K562 (cell line): ENCODE measurements at regions not wholly inside any gene's neighbourhood (a gene's known extent, or its start where the extent isn't known, plus 50 kb on each side); places are given as distances from the start of the nearest gene placed in this dataset.
A peak's percentile ranks its signal among the peaks of the same experiment; 100 is the strongest.

Experiments used
- ATAC-seq: fragments of 200-7000 bp; cut with Tn5 transposase; 3 replicates; pipeline ENCODE4 v1.9.1; 2020; ENCODE audit warnings: moderate library complexity
- BruUV-seq: library from RNA; stranded (reverse); fragments of 400-500 nt; replicated peaks from 2 replicates; lab custom pipeline; 2021; lab: Mats Ljungman, UMichigan
- CTCF ChIA-PET: fragments of 300-600 bp; formaldehyde crosslinking; extraction: SDS; loops from one replicate; lab custom pipeline; 2021; ENCODE audit warnings: low intra/inter-chr PET ratio; lab: Yijun Ruan, JAX
- POLR2A ChIA-PET: fragments of 300-600, 350-650 bp; sonication (Branson Sonifier 250); formaldehyde crosslinking; extraction: SDS; loops from one replicate; lab custom pipeline; 2021; ENCODE audit warnings: antibody characterized with exemption, inconsistent platforms; lab: Yijun Ruan, JAX
- DNase-seq, 4 experiments: peaks; one replicate each; pipeline versions ENCODE4 v3.0.0 to v3.0.0-alpha.2; 2011 to 2018; ENCODE audit warnings: low spot score in 3 of 4, mixed read lengths in 3 of 4; ENCODE audit errors: extremely low read depth in 1 of 4
- FAIRE-seq: peaks from 2 replicates; lab custom pipeline; 2011; peaks lifted over from hg19 to GRCh38; lab: Jason Lieb, UNC
- H2AFZ ChIP-seq: 2 replicates; pipeline ENCODE4 v1.6.0; 2011; ENCODE audit warnings: low read depth, low read length, control low read depth, inconsistent platforms
- H3K27ac ChIP-seq: fragments of 200-600 bp; 3 replicates; pipeline ENCODE4 v1.8.0; 2011; ENCODE audit warnings: low read depth, mild to moderate bottlenecking, control low read depth, inconsistent platforms, low read length, moderate library complexity, mixed read lengths; ENCODE audit errors: extremely low read depth
- H3K27me3 ChIP-seq, 2 experiments: fragments of 300-600 bp in 1 of 2; 2 replicates in 1 of 2; 3 replicates in 1 of 2; pipeline versions ENCODE4 v1.6.0 to v1.8.0; 2011; ENCODE audit warnings: inconsistent platforms in 2 of 2, low read length in 2 of 2, mild to moderate bottlenecking in 1 of 2, mixed read lengths in 1 of 2, moderate library complexity in 1 of 2; ENCODE audit not compliant: control insufficient read depth in 2 of 2, insufficient read depth in 2 of 2
- H3K36me3 ChIP-seq: fragments of 300-600 bp; 3 replicates; pipeline ENCODE4 v1.8.0; 2011; ENCODE audit warnings: mild to moderate bottlenecking, low read length, inconsistent platforms; ENCODE audit not compliant: control insufficient read depth, insufficient read depth
- H3K4me1 ChIP-seq, 2 experiments: fragments of 200-600 bp in 1 of 2; replicated peaks in 1 of 2; 2 replicates in 1 of 2; 3 replicates in 1 of 2; pipeline versions ENCODE4 v1.5.1 to v1.8.0; 2011; ENCODE audit warnings: inconsistent platforms in 2 of 2, low read length in 2 of 2, mild to moderate bottlenecking in 1 of 2, mixed read lengths in 1 of 2, moderate library complexity in 1 of 2; ENCODE audit not compliant: control insufficient read depth in 2 of 2, insufficient read depth in 2 of 2
- H3K4me2 ChIP-seq: 2 replicates; pipeline ENCODE4 v1.6.1; 2011; ENCODE audit warnings: low read length, control low read depth, inconsistent platforms, mixed read lengths; ENCODE audit not compliant: insufficient read depth
- H3K4me3 ChIP-seq: fragments of 200-600 bp; sonication (generic), shearing (Covaris generic); 2 replicates; pipeline ENCODE4 v1.5.1; 2016; ENCODE audit warnings: control low read depth, inconsistent platforms
- H3K79me2 ChIP-seq: fragments of 200-600 bp; 3 replicates; pipeline ENCODE4 v1.8.0; 2011; ENCODE audit warnings: low read length, inconsistent platforms; ENCODE audit not compliant: control insufficient read depth, insufficient read depth
- H3K9ac ChIP-seq, 2 experiments: 2 replicates each; pipeline versions ENCODE4 v1.6.0 to v1.6.1; 2011; ENCODE audit warnings: low read depth in 2 of 2, low read length in 2 of 2, control low read depth in 1 of 2, inconsistent platforms in 1 of 2, mild to moderate bottlenecking in 1 of 2, mixed read lengths in 1 of 2; ENCODE audit not compliant: insufficient read depth in 1 of 2
- H3K9me1 ChIP-seq: one replicate; pipeline ENCODE4 v1.6.0; 2011; ENCODE audit warnings: inconsistent platforms, mild to moderate bottlenecking, low read length, moderate library complexity; ENCODE audit not compliant: control insufficient read depth, insufficient read depth
- H3K9me3 ChIP-seq: replicated peaks from 2 replicates; pipeline ENCODE4 v1.5.1; 2011; ENCODE audit warnings: low read depth, low read length, inconsistent platforms; ENCODE audit not compliant: control insufficient read depth, insufficient read depth
- H4K20me1 ChIP-seq: replicated peaks from 2 replicates; pipeline ENCODE4 v1.6.1; 2011; ENCODE audit warnings: low read length, inconsistent platforms, mixed read lengths; ENCODE audit not compliant: control insufficient read depth, insufficient read depth
- BCOR ChIP-seq: fragments of 450-650 bp; IDR thresholded peaks from 2 replicates; pipeline ENCODE4 v1.6.1; 2016
- HMG20A ChIP-seq: fragments of 450-650 bp; formaldehyde crosslinking; conservative IDR thresholded peaks from 2 replicates; pipeline ENCODE4 v1.4.0; 2020; ENCODE audit warnings: mild to moderate bottlenecking, mixed read lengths
- HNRNPLL ChIP-seq: fragments of 200-400 bp; formaldehyde crosslinking; IDR thresholded peaks from 2 replicates; pipeline ENCODE4 v1.6.1; 2017; ENCODE audit warnings: low read length, low read depth, mild to moderate bottlenecking; ENCODE audit not compliant: poor library complexity, severe bottlenecking
- MTA2 ChIP-seq: fragments of 450-650 bp; IDR thresholded peaks from 2 replicates; pipeline ENCODE4 v1.6.1; 2016; ENCODE audit warnings: low read depth
- NBN ChIP-seq: fragments of 450-650 bp; IDR thresholded peaks from 2 replicates; pipeline ENCODE4 v1.6.1; 2016; ENCODE audit warnings: low read depth, mild to moderate bottlenecking
- SMARCE1 ChIP-seq: fragments of 450-650 bp; IDR thresholded peaks from 2 replicates; pipeline ENCODE4 v1.7.1; 2016; ENCODE audit warnings: mild to moderate bottlenecking
- WGBS: fragments of 100-300 bp; shearing (Covaris generic); methylation state at CpG from one replicate; pipeline ENCODE4 v1.1.6; 2016; ENCODE audit warnings: low coverage, mixed read lengths; ENCODE audit not compliant: insufficient coverage; ENCODE audit errors: missing lambda C conversion rate; 5-methylcytosine and 5-hydroxymethylcytosine counted together
- in situ Hi-C: fragments of 300-500 bp; cut with MboI; formaldehyde crosslinking; loops from 4 replicates; pipeline ENCODE4 v1.15.0; 2018; ENCODE audit warnings: inconsistent platforms, mixed read lengths
- intact Hi-C: fragments of 100-400 bp; cut with micrococcal nuclease; formaldehyde crosslinking; loops from 2 replicates; pipeline ENCODE4 v1.14.2; 2022
- TF ChIP-seq, protein P1 (sequence below), 3 experiments: IDR thresholded peaks in 2 of 3; conservative IDR thresholded peaks in 1 of 3; 2 replicates each; pipeline ENCODE4 v1.5.1; 2011 to 2012; ENCODE audit warnings: low read length in 3 of 3, mild to moderate bottlenecking in 3 of 3, control low read depth in 2 of 3, improper control_type of control experiment in 1 of 3, inconsistent platforms in 1 of 3, low read depth in 1 of 3, mixed read lengths in 1 of 3, moderate library complexity in 1 of 3; ENCODE audit not compliant: insufficient read depth in 2 of 3

DNA sequence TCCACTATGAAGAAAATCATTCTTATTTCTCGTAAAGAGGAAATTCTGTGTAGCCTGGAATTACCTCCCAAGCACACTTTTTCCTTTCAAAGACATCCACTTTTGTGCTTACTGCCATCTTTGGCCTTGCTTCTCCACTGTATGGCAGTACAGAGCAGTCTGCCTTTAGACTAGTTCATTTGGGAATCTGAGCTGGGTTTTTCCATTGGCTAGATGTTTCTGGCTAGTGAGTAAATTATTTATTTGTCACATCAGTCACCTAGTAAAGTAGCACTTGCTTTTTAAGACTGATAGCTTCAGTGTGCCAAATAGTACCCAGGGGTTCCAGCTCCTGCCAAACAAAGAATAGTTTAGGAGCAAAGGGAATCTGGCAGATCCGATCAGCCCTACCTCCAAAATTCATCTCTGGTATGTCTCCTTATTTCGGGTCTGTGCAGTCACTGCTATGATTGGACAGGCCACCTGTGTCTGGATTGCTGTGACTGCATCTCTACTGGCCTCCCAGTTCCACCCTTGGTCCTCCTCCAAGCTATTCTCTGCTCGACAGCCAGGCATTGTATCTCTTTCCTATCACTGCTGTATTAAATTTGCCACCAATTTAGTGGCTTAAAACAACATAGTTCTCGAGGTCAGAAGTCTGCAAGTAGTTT is 97.6 kb downstream of the NUDT12 start:
- TF ChIP-seq HMG20A (CRISPR knock-in tag) (no peak), MTA2 (no peak), BCOR (no peak), SMARCE1 (no peak), HNRNPLL (no peak), NBN (no peak)
- TF ChIP-seq, protein P1, sequence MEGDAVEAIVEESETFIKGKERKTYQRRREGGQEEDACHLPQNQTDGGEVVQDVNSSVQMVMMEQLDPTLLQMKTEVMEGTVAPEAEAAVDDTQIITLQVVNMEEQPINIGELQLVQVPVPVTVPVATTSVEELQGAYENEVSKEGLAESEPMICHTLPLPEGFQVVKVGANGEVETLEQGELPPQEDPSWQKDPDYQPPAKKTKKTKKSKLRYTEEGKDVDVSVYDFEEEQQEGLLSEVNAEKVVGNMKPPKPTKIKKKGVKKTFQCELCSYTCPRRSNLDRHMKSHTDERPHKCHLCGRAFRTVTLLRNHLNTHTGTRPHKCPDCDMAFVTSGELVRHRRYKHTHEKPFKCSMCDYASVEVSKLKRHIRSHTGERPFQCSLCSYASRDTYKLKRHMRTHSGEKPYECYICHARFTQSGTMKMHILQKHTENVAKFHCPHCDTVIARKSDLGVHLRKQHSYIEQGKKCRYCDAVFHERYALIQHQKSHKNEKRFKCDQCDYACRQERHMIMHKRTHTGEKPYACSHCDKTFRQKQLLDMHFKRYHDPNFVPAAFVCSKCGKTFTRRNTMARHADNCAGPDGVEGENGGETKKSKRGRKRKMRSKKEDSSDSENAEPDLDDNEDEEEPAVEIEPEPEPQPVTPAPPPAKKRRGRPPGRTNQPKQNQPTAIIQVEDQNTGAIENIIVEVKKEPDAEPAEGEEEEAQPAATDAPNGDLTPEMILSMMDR (IDR thresholded peaks at IDR 0.05 in 2 of 3, conservative IDR thresholded peaks at IDR 0.05 in 1 of 3; ENCODE audit: insufficient read depth in 2 of 3, low read depth in 1 of 3, low read length in 3 of 3): 0 out of 6 replicates have a peak, but pooled peaks of 1 of the 3 experiments have one; percentile 1
- Histone ChIP-seq H2AFZ (no peak overlapping the region), H3K36me3 (no peaks in the 10 kb centered on the region), H3K9me1 (no peaks in the 10 kb centered on the region), H3K27ac (no peak overlapping the region), H3K4me2 (no peak overlapping the region), H3K27me3 (peaks cover 0 to 5% of the 10 kb centered on the region in 2 experiments; a peak in 1 of 5 replicates), H3K4me1 (no peaks in the 10 kb centered on the region), H3K4me3 (no peak overlapping the region), H3K9me3 (no peaks in the 10 kb centered on the region), H3K79me2 (no peaks in the 10 kb centered on the region), H4K20me1 (no peaks in the 10 kb centered on the region), H3K9ac (no peak overlapping the region)
- no peak for FAIRE-seq
- POLR2A ChIA-PET: no interaction called here
- WGBS: 0% methylated on average over 5 of the region's 5 CpGs
- BruUV-seq: no TSS peak
- CTCF ChIA-PET: no interaction called here
- no peak for ATAC-seq
- intact Hi-C loops: no loop called here
- DNase-seq: no peak
- in situ Hi-C loops: no loop called here
